ENCODE measurements at regions not wholly inside any gene's neighbourhood (a gene's known extent, or its start where the extent isn't known, plus 50 kb on each side); places are given as distances from the start of the nearest gene placed in this dataset.
A peak's percentile ranks its signal among the peaks of the same experiment; 100 is the strongest.

- DNase-seq (ENCODE audit: low read depth) = peak; percentile 41
- TF ChIP-seq CTCF (IDR thresholded peaks at IDR 0.05; ENCODE audit: low read length, missing control alignments) = no peak
- H3K4me3 ChIP-seq (replicated peaks; ENCODE audit: low read depth, low read length) = no peak overlapping the region
Measured at GRCh38 chr13:23488442-23488841, 54.9 kb upstream of the SACS start.

- DNase-seq (ENCODE audit: low read depth) = no peak
- H3K4me3 ChIP-seq (replicated peaks; ENCODE audit: low read depth, low read length) = no peak overlapping the region
- no peak for TF ChIP-seq CTCF (IDR thresholded peaks at IDR 0.05; ENCODE audit: low read length, missing control alignments)
Measured at GRCh38 chr13:23496255-23496654, 62.8 kb upstream of the SACS start.

- DNase-seq (ENCODE audit: low read depth) = no peak
- H3K4me3 ChIP-seq (replicated peaks; ENCODE audit: low read depth, low read length) = no peak overlapping the region
- TF ChIP-seq CTCF (IDR thresholded peaks at IDR 0.05; ENCODE audit: low read length, missing control alignments) = no peak
Measured at GRCh38 chr13:23497191-23497590, 63.7 kb upstream of the SACS start.

- no peak overlapping the region for H3K4me3 ChIP-seq (replicated peaks; ENCODE audit: low read depth, low read length)
- TF ChIP-seq CTCF (IDR thresholded peaks at IDR 0.05; ENCODE audit: low read length, missing control alignments) = no peak
- DNase-seq (ENCODE audit: low read depth) = peak; percentile 71
Measured at GRCh38 chr13:23500849-23501248, 67.3 kb upstream of the SACS start.

GRCh38 chr13:23504180-23504579, 66.0 kb upstream of the TNFRSF19 start:
- no peak for TF ChIP-seq CTCF (IDR thresholded peaks at IDR 0.05; ENCODE audit: low read length, missing control alignments)
- H3K4me3 ChIP-seq (replicated peaks; ENCODE audit: low read depth, low read length) = no peak overlapping the region
- DNase-seq (ENCODE audit: low read depth) = no peak

GRCh38 chr13:23505007-23505406, 65.2 kb upstream of the TNFRSF19 start:
- peak; percentile 28 for DNase-seq (ENCODE audit: low read depth)
- TF ChIP-seq CTCF (IDR thresholded peaks at IDR 0.05; ENCODE audit: low read length, missing control alignments) = no peak
- no peak overlapping the region for H3K4me3 ChIP-seq (replicated peaks; ENCODE audit: low read depth, low read length)

GRCh38 chr13:23506071-23506806, 64.0 kb upstream of the TNFRSF19 start:
- H3K4me3 ChIP-seq (replicated peaks; ENCODE audit: low read depth, low read length) = no peak overlapping the region
- TF ChIP-seq CTCF (IDR thresholded peaks at IDR 0.05; ENCODE audit: low read length, missing control alignments) = no peak
- DNase-seq (ENCODE audit: low read depth) = peak; percentile 27

Measured in fibroblast of pulmonary artery (primary cell).